Effector CD8-positive, alpha-beta T cell (primary cell): ENCODE measurements at regions not wholly inside any gene's neighbourhood (a gene's known extent, or its start where the extent isn't known, plus 50 kb on each side); places are given as distances from the start of the nearest gene placed in this dataset.
"Not testable (repeated sequence)": the region's sequence is repeated elsewhere in the genome, so short reads cannot be mapped to it uniquely, and the experiment has no call there.

Source experiments
- DNase-seq: peaks from one replicate; lab custom pipeline; 2025; lab: John Stamatoyannopoulos, UW

GRCh38 chr16:16448423-16448822 lies 69.5 kb downstream of the NPIPA7 start:
- DNase-seq: not testable (repeated sequence)

GRCh38 chr16:16449712-16450237 lies 70.8 kb downstream of the NPIPA7 start:
- not testable (repeated sequence) for DNase-seq

- not testable (repeated sequence) for DNase-seq
Measured at GRCh38 chr16:16451721-16452410, 72.9 kb downstream of the NPIPA7 start.

- DNase-seq: not testable (repeated sequence)
Measured at GRCh38 chr16:16458579-16458978, 79.6 kb downstream of the NPIPA7 start.

- DNase-seq: not testable (repeated sequence)
Measured at GRCh38 chr16:16463792-16464191, 84.9 kb downstream of the NPIPA7 start.

GRCh38 chr16:16488919-16489318 lies 110.0 kb downstream of the NPIPA7 start:
- not testable (repeated sequence) for DNase-seq

- DNase-seq: not testable (repeated sequence)
Measured at GRCh38 chr16:16489466-16489865, 110.5 kb downstream of the NPIPA7 start.

- not testable (repeated sequence) for DNase-seq
Measured at GRCh38 chr16:16494114-16494513, 115.2 kb downstream of the NPIPA7 start.

GRCh38 chr16:16494998-16495397 lies 116.1 kb downstream of the NPIPA7 start:
- DNase-seq: not testable (repeated sequence)

GRCh38 chr16:16499875-16500274 lies 120.9 kb downstream of the NPIPA7 start:
- not testable (repeated sequence) for DNase-seq

GRCh38 chr16:16507041-16507440 lies 128.1 kb downstream of the NPIPA7 start:
- not testable (repeated sequence) for DNase-seq

GRCh38 chr16:16508344-16508743 lies 129.4 kb downstream of the NPIPA7 start:
- DNase-seq: not testable (repeated sequence)

GRCh38 chr16:16519395-16519794 lies 140.5 kb downstream of the NPIPA7 start:
- not testable (repeated sequence) for DNase-seq

- not testable (repeated sequence) for DNase-seq
Measured at GRCh38 chr16:16521239-16522002, 142.5 kb downstream of the NPIPA7 start.

- DNase-seq: not testable (repeated sequence)
Measured at GRCh38 chr16:16526998-16527397, 148.1 kb downstream of the NPIPA7 start.

GRCh38 chr16:16530744-16531143 lies 151.8 kb downstream of the NPIPA7 start:
- DNase-seq: not testable (repeated sequence)

GRCh38 chr16:16535565-16535964 lies 156.6 kb downstream of the NPIPA7 start:
- not testable (repeated sequence) for DNase-seq

- not testable (repeated sequence) for DNase-seq
Measured at GRCh38 chr16:16536151-16536550, 157.2 kb downstream of the NPIPA7 start.

- not testable (repeated sequence) for DNase-seq
Measured at GRCh38 chr16:16549710-16550109, 170.8 kb downstream of the NPIPA7 start.

- not testable (repeated sequence) for DNase-seq
Measured at GRCh38 chr16:16550824-16551223, 171.9 kb downstream of the NPIPA7 start.

- DNase-seq: not testable (repeated sequence)
Measured at GRCh38 chr16:16552819-16553340, 173.9 kb downstream of the NPIPA7 start.

- not testable (repeated sequence) for DNase-seq
Measured at GRCh38 chr16:16559179-16559740, 180.3 kb downstream of the NPIPA7 start.
